HG03196 (cell line): ENCODE measurements at regions not wholly inside any gene's neighbourhood (a gene's known extent, or its start where the extent isn't known, plus 50 kb on each side); places are given as distances from the start of the nearest gene placed in this dataset.
"Not testable (repeated sequence)": the region's sequence is repeated elsewhere in the genome, so short reads cannot be mapped to it uniquely, and the experiment has no call there.

Experiments used
- ATAC-seq: cut with Tn5 transposase; IDR thresholded peaks from one replicate; pipeline ENCODE4 v1.9.1; 2021; ENCODE audit not compliant: unreplicated experiment

DNA sequence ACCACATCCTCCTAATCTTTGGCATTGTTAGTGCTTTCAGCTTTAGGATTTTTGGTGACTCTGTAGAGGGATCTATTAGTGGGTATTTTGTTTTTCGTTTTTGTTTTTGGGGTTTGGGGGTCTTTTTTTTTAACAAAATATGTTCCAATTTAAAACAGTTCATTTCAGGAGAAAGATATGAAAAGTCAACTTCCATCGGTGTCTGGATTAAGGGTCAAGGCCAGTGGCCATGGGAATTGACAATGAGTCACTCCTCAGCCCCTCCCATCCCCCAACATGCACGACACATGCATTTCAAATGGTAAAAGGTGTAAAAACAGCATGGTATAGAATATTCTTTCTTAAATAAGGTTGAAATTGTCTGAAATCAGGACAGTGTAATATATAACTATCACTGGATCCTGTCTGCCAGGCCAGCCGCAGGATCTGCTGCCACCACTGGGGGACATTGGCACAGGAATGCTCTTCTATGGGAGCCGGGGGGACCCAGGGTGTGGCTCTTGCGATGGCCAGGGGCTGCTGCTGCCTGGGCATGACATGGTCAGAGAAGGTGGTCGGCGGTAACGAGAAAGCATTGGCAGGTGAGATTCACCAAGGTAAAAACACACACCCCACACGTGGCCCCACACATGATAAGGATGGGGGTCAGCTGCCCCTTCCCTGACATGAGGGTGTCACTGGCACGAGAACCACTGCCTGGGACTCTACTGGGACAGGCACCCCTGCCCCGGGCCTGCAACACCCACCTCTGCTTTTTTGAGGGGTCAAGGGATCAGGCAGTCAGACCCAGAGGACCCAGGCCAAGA lies 126.2 kb upstream of the KCTD7 start:
- no peak for ATAC-seq

DNA sequence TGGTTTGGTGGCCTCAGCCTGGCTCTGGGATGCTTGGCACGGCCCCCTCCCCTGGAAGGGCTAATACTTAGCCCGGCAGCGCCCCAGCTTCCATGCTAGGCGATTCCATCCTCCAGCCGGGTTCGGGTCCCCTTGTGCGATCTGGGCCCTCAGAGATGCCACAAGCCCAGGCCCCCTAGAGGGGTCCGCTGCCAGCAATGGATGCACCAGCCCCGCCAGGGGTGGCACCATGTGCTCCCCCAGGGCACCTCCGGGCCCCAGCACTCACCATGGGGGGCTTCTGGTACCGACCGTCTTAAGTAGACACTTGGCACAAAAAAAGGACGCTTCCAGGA lies 125.7 kb upstream of the KCTD7 start:
- no peak for ATAC-seq

DNA sequence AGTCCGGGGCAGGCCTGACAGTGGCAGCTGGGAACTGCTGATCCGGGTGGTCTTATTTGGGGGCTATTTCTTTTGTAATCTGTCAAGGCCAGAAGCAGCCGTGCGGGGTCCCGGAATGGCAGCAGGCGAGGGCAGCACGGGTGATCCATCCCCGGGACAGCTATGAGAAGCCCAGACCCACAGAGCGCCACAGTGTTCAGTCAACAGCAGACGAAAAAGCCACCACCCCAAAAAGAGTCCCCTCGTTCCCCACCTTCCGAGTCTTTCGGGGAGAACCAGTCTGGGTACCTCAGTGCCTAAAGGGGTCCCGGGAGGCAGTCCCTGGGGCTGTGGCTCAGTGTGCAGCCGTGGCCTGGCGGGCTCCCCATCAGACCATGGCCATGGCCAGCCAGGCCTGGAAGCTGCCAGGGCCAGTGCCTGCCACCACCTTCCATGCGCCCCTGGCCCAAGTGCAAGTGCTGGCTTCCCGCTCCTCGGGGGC lies 125.1 kb upstream of the KCTD7 start:
- no peak for ATAC-seq

- ATAC-seq, result no peak
Observed at GRCh38 chr7:66504131-66504530, 124.5 kb upstream of the KCTD7 start.

DNA sequence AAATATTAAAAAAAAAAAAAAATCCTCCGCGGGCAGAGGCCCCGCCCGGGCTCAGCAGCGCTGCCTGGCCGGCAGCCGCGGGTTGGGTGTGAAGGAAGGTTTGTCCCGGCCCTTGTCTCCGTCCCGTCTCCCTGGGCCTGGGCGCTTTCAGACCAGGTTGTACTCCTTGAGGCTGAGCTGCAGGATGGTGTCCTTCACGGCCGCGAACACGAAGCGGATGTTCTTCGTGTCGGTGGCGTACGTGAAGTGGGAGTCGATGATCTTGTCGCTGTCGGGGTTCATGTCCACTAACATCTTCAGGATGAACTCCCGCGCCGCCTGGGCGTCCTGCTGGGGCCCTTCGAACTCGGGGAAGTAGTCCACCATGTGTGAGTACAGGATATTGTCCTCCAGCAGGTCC lies 123.7 kb upstream of the KCTD7 start:
- no peak for ATAC-seq

DNA sequence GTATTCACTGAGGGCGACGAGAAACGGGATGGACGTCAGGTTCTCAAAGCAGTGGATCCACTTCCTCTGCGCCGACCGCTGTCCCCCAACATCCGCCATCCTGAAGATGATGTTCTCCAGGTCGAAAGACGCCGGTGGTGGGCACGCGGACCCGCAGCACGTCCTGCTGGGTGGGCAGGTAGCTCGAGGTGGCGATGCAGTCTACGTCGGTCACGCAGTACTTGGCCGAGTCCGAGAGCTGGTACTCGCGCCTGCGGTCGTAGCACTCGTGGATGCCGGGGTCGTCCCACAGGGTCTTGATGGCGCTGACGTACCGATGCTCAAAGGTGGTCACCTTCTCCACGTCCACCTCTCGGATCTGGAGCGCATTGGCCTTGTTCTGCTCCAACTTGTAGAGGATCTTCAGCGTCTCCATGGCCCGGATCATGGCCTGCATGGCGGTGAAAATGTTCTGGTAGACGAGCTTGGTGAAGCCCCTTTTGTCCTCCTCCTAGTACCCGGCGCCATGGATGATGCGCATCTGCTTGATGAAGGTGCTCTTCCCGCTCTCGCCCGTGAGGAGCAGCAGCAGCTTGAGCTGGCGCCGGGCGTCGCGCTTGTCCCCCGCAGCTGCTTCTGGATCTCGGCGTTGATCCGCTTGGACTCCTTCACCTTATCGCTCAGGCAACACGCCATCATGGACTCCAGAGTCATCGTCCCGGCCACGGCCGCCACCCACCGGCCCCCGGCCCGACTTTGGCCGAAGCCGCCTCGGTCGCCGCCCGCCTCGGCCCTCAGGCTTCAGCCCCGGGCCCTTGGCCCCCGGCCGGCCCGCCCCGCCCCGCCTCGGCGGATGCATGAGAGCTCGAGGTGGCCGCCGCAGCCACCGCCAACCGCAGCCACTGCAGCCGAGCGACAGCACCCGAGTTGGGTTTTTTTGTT lies 122.9 kb upstream of the KCTD7 start:
- ATAC-seq, result no peak

DNA sequence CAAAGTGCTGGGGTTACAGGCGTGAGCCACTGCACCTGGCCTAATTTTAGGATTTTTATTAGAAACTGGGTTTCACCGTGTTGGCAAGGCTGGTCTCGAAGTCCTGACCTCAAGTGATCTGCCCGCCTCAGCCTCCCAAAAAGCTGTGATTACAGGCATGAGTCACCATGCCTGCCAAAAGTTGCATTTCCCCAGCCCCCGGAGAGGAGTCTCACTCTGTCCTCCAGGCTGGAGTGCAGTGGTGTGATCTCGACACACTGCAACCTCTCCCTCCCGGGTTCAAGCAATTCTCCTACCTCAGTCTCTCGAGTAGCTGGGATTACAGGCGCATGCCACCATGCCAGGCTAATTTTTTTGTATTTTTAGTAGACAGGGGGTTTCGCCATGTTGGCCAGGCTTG lies 122.0 kb upstream of the KCTD7 start:
- ATAC-seq, result not testable (repeated sequence)

- ATAC-seq, result no peak
Observed at GRCh38 chr7:66507764-66508296, 120.9 kb upstream of the KCTD7 start.

DNA sequence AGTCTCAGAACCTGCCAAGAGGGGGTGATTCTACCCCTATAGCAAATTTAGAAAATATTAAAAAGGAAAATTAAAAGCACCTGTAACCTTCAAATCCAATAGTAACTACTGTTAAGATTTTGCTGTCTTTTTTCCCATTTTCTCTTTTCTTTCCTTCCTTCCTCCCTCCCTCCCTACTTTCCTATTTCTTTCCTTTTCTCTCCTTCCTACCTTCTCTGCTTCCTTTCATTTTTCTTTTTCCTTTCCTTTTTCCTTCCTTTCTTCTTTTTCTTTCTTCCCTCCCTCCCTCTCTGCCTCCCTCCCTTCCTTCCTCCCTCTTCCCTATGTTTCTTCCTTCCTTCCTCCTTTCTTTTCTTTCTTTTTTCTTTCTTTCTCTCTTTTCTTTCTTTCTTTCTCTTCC lies 120.2 kb upstream of the KCTD7 start:
- no peak for ATAC-seq

- ATAC-seq, result no peak
Observed at GRCh38 chr7:66514050-66514449, 114.6 kb upstream of the KCTD7 start.

DNA sequence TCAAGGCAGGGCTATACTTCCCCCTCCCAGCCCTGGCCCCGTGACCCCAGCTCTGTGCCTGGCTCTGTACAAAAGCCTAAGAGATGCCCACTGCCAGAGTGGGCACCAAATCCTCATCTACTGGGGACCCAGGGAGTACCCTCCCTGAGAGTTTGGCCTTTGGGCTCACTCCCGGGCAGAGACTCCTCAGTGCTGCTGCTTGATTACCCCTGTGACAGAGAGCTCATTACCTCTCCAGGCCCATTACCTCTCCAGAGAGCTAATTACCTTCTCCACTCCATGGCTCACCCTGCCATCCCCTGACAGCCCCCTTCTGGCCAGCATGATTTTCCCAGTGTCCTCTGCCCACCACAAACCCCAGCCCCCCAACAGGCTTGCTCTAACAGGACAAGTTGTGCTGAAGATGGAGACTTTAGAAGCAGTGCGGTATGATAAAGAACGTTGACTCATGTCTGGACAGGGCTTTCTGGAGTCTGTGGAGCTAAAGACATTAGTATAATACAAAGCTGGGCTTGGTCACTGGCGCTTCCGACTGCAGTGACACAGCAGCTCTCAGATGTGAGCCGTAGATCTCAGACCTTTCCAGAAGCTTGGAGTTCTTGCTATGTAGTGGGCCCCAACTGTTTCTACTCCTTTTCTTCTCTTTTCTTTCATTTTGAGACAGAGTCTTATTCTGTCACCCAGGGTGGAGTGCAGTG lies 111.3 kb upstream of the KCTD7 start:
- no peak for ATAC-seq

GRCh38 chr7:66518151-66518691 lies 110.5 kb upstream of the KCTD7 start:
- no peak for ATAC-seq

DNA sequence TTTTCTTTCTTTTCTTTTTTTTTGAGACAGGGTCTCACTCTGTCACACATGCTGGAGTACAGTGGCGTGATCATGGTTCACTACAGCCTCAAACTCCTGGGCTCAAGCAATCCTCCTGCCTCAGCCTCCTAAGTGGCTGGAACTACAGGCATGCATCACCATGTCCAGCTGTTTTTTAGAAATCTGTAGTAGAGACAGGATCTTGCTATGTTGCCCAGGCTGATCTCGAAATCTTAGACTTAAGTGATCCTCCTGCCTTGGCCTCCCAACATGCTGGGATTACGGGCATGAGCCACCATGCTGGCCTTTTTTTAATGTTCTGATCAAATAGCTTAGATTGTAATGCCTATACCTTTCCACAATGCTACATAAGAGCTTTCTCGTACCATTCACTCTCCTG lies 107.0 kb upstream of the KCTD7 start:
- ATAC-seq, result no peak

GRCh38 chr7:66522518-66522917 lies 106.2 kb upstream of the KCTD7 start:
- ATAC-seq, result no peak

DNA sequence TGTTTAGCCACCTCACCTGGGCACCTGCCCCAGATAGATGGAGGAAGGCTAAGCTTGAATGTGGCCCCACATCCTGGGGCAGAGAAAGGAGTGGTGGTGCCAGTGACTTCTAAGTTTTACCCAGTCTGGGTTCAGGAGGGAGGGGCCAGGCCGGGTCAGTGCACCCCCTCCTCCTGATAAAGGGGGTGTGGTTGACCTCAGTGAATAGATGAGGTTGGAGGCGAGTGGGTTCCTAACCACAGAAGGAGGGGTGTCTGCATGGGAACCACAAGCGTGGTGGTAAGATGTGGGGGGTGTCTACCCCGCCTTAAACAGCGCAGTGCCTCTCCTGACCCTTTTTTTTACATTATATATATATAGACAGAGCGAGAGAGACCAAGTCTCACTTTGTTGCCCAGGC lies 105.3 kb upstream of the KCTD7 start:
- ATAC-seq, result no peak

DNA sequence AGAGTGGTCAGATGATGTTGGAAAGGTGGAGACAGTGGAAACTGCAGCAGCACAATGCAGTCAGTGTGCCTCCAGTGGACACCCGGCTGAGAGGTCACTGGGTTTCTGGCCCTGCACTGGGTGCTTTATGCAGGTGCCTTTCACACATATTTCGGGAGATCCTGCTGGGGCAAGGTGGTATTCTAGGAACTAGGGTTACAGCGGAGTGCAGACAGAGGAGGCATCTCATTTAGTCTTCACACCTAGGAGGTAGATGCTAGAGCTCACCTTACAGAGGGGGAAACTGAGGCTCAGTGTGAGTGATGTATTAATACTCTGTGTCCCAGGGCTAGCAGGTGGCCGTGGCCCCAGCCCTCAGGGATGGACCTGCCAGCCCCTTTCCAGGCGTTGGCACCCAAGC lies 103.9 kb upstream of the KCTD7 start:
- no peak for ATAC-seq

GRCh38 chr7:66526782-66527181 lies 101.9 kb upstream of the KCTD7 start:
- not testable (repeated sequence) for ATAC-seq

DNA sequence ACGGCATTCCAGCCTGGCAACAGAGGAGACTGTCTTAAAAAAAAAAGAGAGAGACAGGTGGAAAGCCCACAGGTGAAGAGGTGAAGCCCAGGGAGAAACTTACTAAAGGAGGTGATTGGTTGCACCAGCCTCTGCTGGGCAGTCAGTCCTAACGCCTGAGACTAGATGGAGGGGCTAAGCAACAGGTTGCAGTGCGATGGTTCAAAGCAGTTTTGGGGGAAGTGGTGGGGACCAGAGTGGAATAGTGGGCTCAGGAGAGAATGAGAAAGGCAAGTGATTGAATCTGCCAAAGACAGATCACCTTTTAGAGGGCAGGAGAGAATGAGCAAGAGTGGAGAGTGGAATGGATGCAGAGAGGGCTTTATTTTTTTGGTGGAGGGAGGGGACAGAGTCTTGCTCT lies 100.0 kb upstream of the KCTD7 start:
- ATAC-seq, result no peak

DNA sequence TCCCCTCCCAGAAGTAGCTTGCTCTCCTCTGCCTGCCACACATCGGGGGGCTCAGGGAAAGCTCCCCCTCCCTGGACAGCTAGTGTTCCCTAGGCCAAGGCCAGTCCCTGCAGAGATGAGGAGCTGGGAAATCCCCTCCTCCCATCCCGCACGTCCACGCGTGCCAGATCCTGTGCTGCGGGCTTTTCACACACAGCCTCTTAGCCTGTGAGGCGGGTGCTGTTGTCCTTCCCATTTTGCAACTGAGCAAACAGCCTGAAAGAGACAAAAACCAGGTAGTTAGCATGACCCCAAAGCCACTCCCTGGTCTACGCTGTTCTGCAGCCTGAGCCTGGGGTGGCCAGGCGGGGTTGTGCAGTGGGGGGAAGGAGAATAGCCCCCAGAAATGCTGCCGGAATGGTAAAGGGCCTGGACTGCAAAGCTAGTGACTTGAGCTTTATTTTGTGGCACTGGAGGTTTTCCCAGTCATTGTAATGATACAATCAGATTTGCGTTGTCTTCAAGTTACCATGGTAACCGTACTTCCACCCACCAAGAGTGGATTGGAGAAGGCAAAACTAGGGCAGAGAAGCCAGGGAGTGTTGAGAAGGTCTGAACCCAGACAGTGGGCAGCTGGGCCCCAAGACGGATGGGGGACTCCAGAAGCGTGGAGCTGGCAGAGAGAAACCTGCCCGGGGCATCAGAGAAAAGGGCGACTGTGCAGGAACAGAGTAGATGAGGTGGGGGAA lies 98.6 kb upstream of the KCTD7 start:
- no peak for ATAC-seq
